AG04449 (cell line): ENCODE measurements at regions not wholly inside any gene's neighbourhood (a gene's known extent, or its start where the extent isn't known, plus 50 kb on each side); places are given as distances from the start of the nearest gene placed in this dataset.

Experiments used
- CTCF ChIA-PET: fragments of 350-600 bp; formaldehyde crosslinking; extraction: SDS; loops from one replicate; lab custom pipeline; 2021; ENCODE audit warnings: antibody characterized with exemption; lab: Yijun Ruan, JAX
- POLR2A ChIA-PET: fragments of 400-600, 350-600 bp; formaldehyde crosslinking; extraction: SDS; loops from one replicate; lab custom pipeline; 2020; ENCODE audit warnings: antibody characterized with exemption, inconsistent platforms; lab: Yijun Ruan, JAX
- DNase-seq: peaks from one replicate; pipeline ENCODE4 v3.0.0-alpha.2; 2010; ENCODE audit warnings: low read depth, low spot score
- H3K4me3 ChIP-seq: 2 replicates; pipeline ENCODE4 v1.5.1; 2011; ENCODE audit warnings: low read depth, mild to moderate bottlenecking, control low read depth, low read length
- CTCF ChIP-seq: IDR thresholded peaks from one replicate; pipeline ENCODE4 v1.5.1; 2011; ENCODE audit warnings: mild to moderate bottlenecking, moderate library complexity, low read length, control low read depth, inconsistent platforms; ENCODE audit not compliant: insufficient read depth; ENCODE audit errors: missing control alignments

GRCh38 chr6:767755-768512, 75.0 kb upstream of the EXOC2 start:
- no peak for TF ChIP-seq CTCF
- ChIA-PET POLR2A (no interaction called here), CTCF (no interaction called here)
- no peak for DNase-seq
- H3K4me3 ChIP-seq, result no peak overlapping the region

GRCh38 chr6:766625-767024, 73.7 kb upstream of the EXOC2 start:
- DNase-seq, result no peak
- H3K4me3 ChIP-seq, result no peak overlapping the region
- CTCF ChIA-PET, result no interaction called here
- POLR2A ChIA-PET, result no interaction called here
- no peak for TF ChIP-seq CTCF

- no peak overlapping the region for H3K4me3 ChIP-seq
- ChIA-PET POLR2A (no interaction called here), CTCF (interaction anchor here (0.9 to 1.7 kb wide), 4 partner anchors 9 to 675 kb away, joined by 3 to 5 read pairs (median 4); no protein-coding TSS in a partner anchor)
- no peak for TF ChIP-seq CTCF
- DNase-seq, result no peak
Observed at GRCh38 chr6:761997-762396, 69.1 kb upstream of the EXOC2 start.

GRCh38 chr6:760982-761955, 68.3 kb upstream of the EXOC2 start:
- DNase-seq, result no peak
- POLR2A ChIA-PET, result no interaction called here
- no peak overlapping the region for H3K4me3 ChIP-seq
- CTCF ChIA-PET, result interaction anchor here (0.9 to 1.1 kb wide), 3 partner anchors 8 to 675 kb away, joined by 3 to 5 read pairs (median 4); no protein-coding TSS in a partner anchor
- no peak for TF ChIP-seq CTCF

GRCh38 chr6:759729-760128, 66.8 kb upstream of the EXOC2 start:
- DNase-seq, result no peak
- ChIA-PET POLR2A (no interaction called here), CTCF (no interaction called here)
- H3K4me3 ChIP-seq, result no peak overlapping the region
- TF ChIP-seq CTCF, result no peak

- H3K4me3 ChIP-seq, result no peak overlapping the region
- no peak for TF ChIP-seq CTCF
- ChIA-PET POLR2A (interaction anchor here (0.6 kb wide), 1 partner anchor 25 kb away, joined by 3 read pairs; no protein-coding TSS in a partner anchor), CTCF (no interaction called here)
- no peak for DNase-seq
Observed at GRCh38 chr6:756224-756623, 63.3 kb upstream of the EXOC2 start.
